OCI-LY3 (cell line): ENCODE measurements at regions not wholly inside any gene's neighbourhood (a gene's known extent, or its start where the extent isn't known, plus 50 kb on each side); places are given as distances from the start of the nearest gene placed in this dataset.

ENCODE experiments used
- H2AFZ ChIP-seq: fragments of 200-600, 300-600 bp; shearing (Covaris generic); 2 replicates; pipeline ENCODE4 v1.6.0; 2014; ENCODE audit warnings: antibody characterized with exemption, low read depth, low read length
- H3K27ac ChIP-seq: fragments of 200-600, 300-600 bp; sonication (generic); 2 replicates; pipeline ENCODE4 v1.5.1; 2014; ENCODE audit warnings: mild to moderate bottlenecking, low read length, moderate library complexity, mixed read lengths
- H3K27me3 ChIP-seq: fragments of 200-600, 300-600 bp; sonication (generic); 2 replicates; pipeline ENCODE4 v1.6.1; 2014; ENCODE audit warnings: low read depth, low read length, mixed read lengths
- H3K36me3 ChIP-seq: fragments of 200-600, 300-600 bp; sonication (generic); replicated peaks from 2 replicates; pipeline ENCODE3; 2014; ENCODE audit warnings: low read depth, low read length, mixed read lengths
- H3K4me1 ChIP-seq: fragments of 300-600, 200-600 bp; sonication (generic); 2 replicates; pipeline ENCODE4 v1.6.1; 2014; ENCODE audit warnings: low read length, mixed read lengths
- H3K4me2 ChIP-seq: fragments of 200-600, 300-600 bp; sonication (generic); 2 replicates; pipeline ENCODE4 v1.6.1; 2014; ENCODE audit warnings: low read length, mixed read lengths
- H3K4me3 ChIP-seq: fragments of 300-600, 200-600 bp; sonication (generic); 2 replicates; pipeline ENCODE4 v1.5.1; 2014; ENCODE audit warnings: antibody characterized with exemption, mild to moderate bottlenecking, low read length, moderate library complexity
- H3K79me2 ChIP-seq: fragments of 300-600, 200-600 bp; shearing (Covaris generic); 2 replicates; pipeline ENCODE4 v1.6.1; 2014; ENCODE audit warnings: mild to moderate bottlenecking, low read length, mixed read lengths
- H3K9ac ChIP-seq: fragments of 300-600, 200-600 bp; shearing (Covaris generic); 2 replicates; pipeline ENCODE4 v1.6.0; 2014; ENCODE audit warnings: mild to moderate bottlenecking, low read length, moderate library complexity
- H3K9me3 ChIP-seq: fragments of 200-600, 300-600 bp; shearing (Covaris generic); 2 replicates; pipeline ENCODE4 v1.6.1; 2014; ENCODE audit warnings: low read length, mixed read lengths; ENCODE audit not compliant: insufficient read depth
- H4K20me1 ChIP-seq: fragments of 200-600, 300-600 bp; sonication (generic); 2 replicates; pipeline ENCODE4 v1.6.1; 2016; ENCODE audit warnings: low read length, mixed read lengths; ENCODE audit not compliant: insufficient read depth
- CTCF ChIP-seq: fragments of 200-600, 300-600 bp; sonication (generic); IDR thresholded peaks from 2 replicates; pipeline ENCODE4 v1.5.1; 2014; ENCODE audit warnings: antibody characterized with exemption, low read length, low read depth
- EZH2phosphoT487 ChIP-seq: fragments of 200-600 bp; shearing (Covaris generic); IDR thresholded peaks from 2 replicates; pipeline ENCODE4 v1.6.1; 2018; ENCODE audit warnings: antibody characterized with exemption, mixed run types, low read depth

- Histone ChIP-seq H3K36me3 (no peaks in the 10 kb centered on the region), H3K4me2 (no peak overlapping the region), H3K9me3 (no peaks in the 10 kb centered on the region), H2AFZ (no peak overlapping the region), H3K4me3 (no peak overlapping the region), H4K20me1 (no peaks in the 10 kb centered on the region), H3K9ac (no peak overlapping the region), H3K27me3 (no peaks in the 10 kb centered on the region), H3K79me2 (no peaks in the 10 kb centered on the region), H3K4me1 (no peaks in the 10 kb centered on the region), H3K27ac (no peak overlapping the region)
- TF ChIP-seq CTCF (no peak), EZH2phosphoT487 (no peak)
These were observed 75.0 kb upstream of the ACTRT2 start for GRCh38 chr1:2946291-2946690.

GRCh38 chr1:2946999-2947690 lies 74.1 kb upstream of the ACTRT2 start:
- no peaks in the 10 kb centered on the region for H3K79me2 ChIP-seq
- H4K20me1 ChIP-seq: no peaks in the 10 kb centered on the region
- no peaks in the 10 kb centered on the region for H3K4me1 ChIP-seq
- H2AFZ ChIP-seq: no peak overlapping the region
- H3K36me3 ChIP-seq: no peaks in the 10 kb centered on the region
- H3K27ac ChIP-seq: no peak overlapping the region
- H3K9me3 ChIP-seq: no peaks in the 10 kb centered on the region
- H3K9ac ChIP-seq: no peak overlapping the region
- TF ChIP-seq CTCF (no peak), EZH2phosphoT487 (no peak)
- H3K4me3 ChIP-seq: no peak overlapping the region
- H3K27me3 ChIP-seq: no peaks in the 10 kb centered on the region
- H3K4me2 ChIP-seq: no peak overlapping the region

GRCh38 chr1:2948001-2948750 lies 73.1 kb upstream of the ACTRT2 start:
- Histone ChIP-seq H3K9ac (no peak overlapping the region), H3K27ac (no peak overlapping the region), H4K20me1 (no peaks in the 10 kb centered on the region), H3K27me3 (no peaks in the 10 kb centered on the region), H3K9me3 (no peaks in the 10 kb centered on the region), H3K4me2 (no peak overlapping the region), H3K79me2 (no peaks in the 10 kb centered on the region), H2AFZ (no peak overlapping the region), H3K36me3 (no peaks in the 10 kb centered on the region), H3K4me3 (no peak overlapping the region), H3K4me1 (no peaks in the 10 kb centered on the region)
- TF ChIP-seq EZH2phosphoT487 (no peak), CTCF (no peak)

- Histone ChIP-seq H3K27ac (no peak overlapping the region), H3K79me2 (no peaks in the 10 kb centered on the region), H3K4me1 (peaks cover 6% of the 10 kb centered on the region; the same call in 1 of the 2 replicates), H2AFZ (no peak overlapping the region), H3K36me3 (no peaks in the 10 kb centered on the region), H4K20me1 (no peaks in the 10 kb centered on the region), H3K9ac (no peak overlapping the region), H3K4me3 (no peak overlapping the region), H3K27me3 (no peaks in the 10 kb centered on the region), H3K4me2 (no peak overlapping the region), H3K9me3 (no peaks in the 10 kb centered on the region)
- TF ChIP-seq CTCF (no peak), EZH2phosphoT487 (no peak)
These were observed 72.3 kb upstream of the ACTRT2 start for GRCh38 chr1:2948751-2949680.
